ENCODE measurements at regions not wholly inside any gene's neighbourhood (a gene's known extent, or its start where the extent isn't known, plus 50 kb on each side); places are given as distances from the start of the nearest gene placed in this dataset.

DNA sequence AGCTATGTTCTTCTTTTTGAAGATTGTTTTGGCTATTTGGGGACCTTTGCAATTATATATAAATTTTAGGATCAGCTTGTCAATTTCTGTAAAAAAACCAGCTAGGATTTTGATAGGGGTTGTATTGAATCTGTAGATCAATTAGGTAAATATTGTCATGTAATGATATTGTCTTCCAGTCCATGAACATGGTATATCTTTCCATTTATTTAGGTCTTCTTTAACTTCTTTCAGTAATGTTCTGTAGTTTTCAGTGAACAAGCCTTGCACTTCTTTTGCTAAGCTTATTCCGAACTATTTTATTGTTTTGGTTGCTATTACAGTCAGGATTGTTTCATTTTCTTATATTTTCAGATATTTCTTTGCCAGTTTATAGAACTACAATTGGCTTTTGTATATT, 175.8 kb upstream of the RARB start:
- no peaks in the 10 kb centered on the region for H3K36me3 ChIP-seq (ENCODE audit: low read depth, missing control alignments)
- intact Hi-C loops (cut with DNase I; ENCODE audit: low total_unique reads), result no loop called here
- TF ChIP-seq CTCF (IDR thresholded peaks at IDR 0.05) (no peak), POLR2A (IDR thresholded peaks at IDR 0.05) (no peak)
- no peaks in the 10 kb centered on the region for H3K27me3 ChIP-seq
- 83 to 93% methylated on average over 1 of the region's 1 CpG for WGBS, 2 donors
- H3K4me1 ChIP-seq, result no peaks in the 10 kb centered on the region
- no peak overlapping the region for H3K4me3 ChIP-seq
- no peak overlapping the region for H3K27ac ChIP-seq
- DNase-seq, result no peak
- no peaks in the 10 kb centered on the region for H3K9me3 ChIP-seq

DNA sequence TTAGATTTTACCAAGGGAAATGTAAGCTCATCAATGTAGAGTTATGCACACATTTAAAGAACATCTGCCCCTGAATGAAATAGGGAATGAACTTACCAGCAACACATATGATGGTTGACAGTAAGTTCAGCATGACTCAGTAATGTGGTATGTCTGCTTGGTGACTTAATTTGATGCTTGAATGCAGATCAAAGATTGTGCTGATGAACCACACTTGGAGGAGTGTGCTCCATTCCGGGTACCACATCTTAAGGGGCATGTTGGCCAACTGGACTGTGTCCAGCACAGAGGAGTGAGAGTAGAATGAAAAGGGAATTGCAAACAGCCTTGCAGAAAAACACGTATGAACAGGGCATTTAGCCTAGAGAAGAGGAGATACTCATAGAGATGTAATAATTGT, 171.0 kb upstream of the RARB start:
- H3K4me1 ChIP-seq, result no peaks in the 10 kb centered on the region
- intact Hi-C loops (cut with DNase I; ENCODE audit: low total_unique reads), result no loop called here
- H3K9me3 ChIP-seq, result no peaks in the 10 kb centered on the region
- no peaks in the 10 kb centered on the region for H3K36me3 ChIP-seq (ENCODE audit: low read depth, missing control alignments)
- H3K27me3 ChIP-seq, result no peaks in the 10 kb centered on the region
- TF ChIP-seq CTCF (IDR thresholded peaks at IDR 0.05), result no peak
- TF ChIP-seq POLR2A (IDR thresholded peaks at IDR 0.05), result no peak
- no peak overlapping the region for H3K27ac ChIP-seq
- 66 to 75% methylated on average over 2 of the region's 2 CpGs for WGBS, 2 donors
- no peak for DNase-seq
- H3K4me3 ChIP-seq, result no peak overlapping the region

GRCh38 chr3:25259871-25260270, 168.2 kb upstream of the RARB start:
- no peaks in the 10 kb centered on the region for H3K4me1 ChIP-seq
- DNase-seq, result no peak
- intact Hi-C loops (cut with DNase I; ENCODE audit: low total_unique reads), result no loop called here
- H3K9me3 ChIP-seq, result no peaks in the 10 kb centered on the region
- 26 to 29% methylated on average over 3 of the region's 3 CpGs for WGBS, 2 donors
- H3K36me3 ChIP-seq (ENCODE audit: low read depth, missing control alignments), result no peaks in the 10 kb centered on the region
- H3K27ac ChIP-seq, result no peak overlapping the region
- TF ChIP-seq POLR2A (IDR thresholded peaks at IDR 0.05), result no peak
- no peak for TF ChIP-seq CTCF (IDR thresholded peaks at IDR 0.05)
- no peaks in the 10 kb centered on the region for H3K27me3 ChIP-seq
- no peak overlapping the region for H3K4me3 ChIP-seq

DNA sequence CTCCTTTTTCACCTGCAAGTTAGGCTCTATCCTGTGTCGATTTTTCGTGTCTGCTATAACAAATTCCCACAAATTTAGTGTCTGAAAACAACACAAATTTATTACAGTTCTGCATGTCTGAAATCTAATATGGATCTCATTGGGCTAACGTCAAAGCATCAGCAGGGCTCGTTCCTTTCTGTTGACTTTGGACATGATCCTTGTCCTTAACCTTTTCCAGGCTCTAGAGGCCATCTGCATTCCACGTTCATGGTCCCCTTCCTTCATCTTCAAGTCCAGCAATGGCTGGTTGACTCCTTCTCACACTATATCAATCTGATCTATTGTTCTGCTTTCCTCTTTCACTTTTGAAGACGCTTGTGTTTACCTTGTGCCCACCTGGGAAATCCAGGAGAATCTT, 165.7 kb upstream of the RARB start:
- TF ChIP-seq POLR2A (IDR thresholded peaks at IDR 0.05) (no peak), CTCF (IDR thresholded peaks at IDR 0.05) (no peak)
- no peaks in the 10 kb centered on the region for H3K9me3 ChIP-seq
- H3K27me3 ChIP-seq, result no peaks in the 10 kb centered on the region
- H3K27ac ChIP-seq, result no peak overlapping the region
- intact Hi-C loops (cut with DNase I; ENCODE audit: low total_unique reads), result no loop called here
- no peak overlapping the region for H3K4me3 ChIP-seq
- no peak for DNase-seq
- no peaks in the 10 kb centered on the region for H3K36me3 ChIP-seq (ENCODE audit: low read depth, missing control alignments)
- H3K4me1 ChIP-seq, result no peaks in the 10 kb centered on the region
- WGBS, 2 donors, result 72 to 77% methylated on average over 6 of the region's 6 CpGs

DNA sequence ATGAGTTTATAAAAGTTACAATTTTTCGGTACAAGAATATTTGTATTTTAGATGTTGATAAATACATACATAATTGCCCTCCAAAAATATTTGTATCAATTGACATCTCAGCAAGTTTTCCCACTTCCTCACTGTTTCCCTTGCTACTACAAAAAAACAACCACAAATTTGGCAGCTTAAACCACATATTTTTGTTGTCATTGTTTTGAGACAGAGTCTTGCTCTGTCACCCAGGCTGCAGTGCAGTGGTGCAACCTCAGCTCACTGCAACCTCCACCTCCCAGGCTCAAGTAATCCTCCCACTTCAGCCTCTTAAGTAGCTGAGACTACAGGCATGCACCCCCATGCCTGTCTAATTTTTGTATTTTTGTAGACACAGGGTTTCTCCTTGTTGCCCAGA, 162.8 kb upstream of the RARB start:
- Histone ChIP-seq H3K27ac (no peak overlapping the region), H3K36me3 (ENCODE audit: low read depth, missing control alignments) (no peaks in the 10 kb centered on the region), H3K4me3 (no peak overlapping the region), H3K27me3 (no peaks in the 10 kb centered on the region), H3K9me3 (no peaks in the 10 kb centered on the region), H3K4me1 (no peaks in the 10 kb centered on the region)
- TF ChIP-seq POLR2A (IDR thresholded peaks at IDR 0.05), result no peak
- intact Hi-C loops (cut with DNase I; ENCODE audit: low total_unique reads), result no loop called here
- DNase-seq, result no peak
- WGBS, 2 donors, result 38 to 50% methylated on average over 1 of the region's 1 CpG

All from testis (tissue), 2 donors.